BE2C (cell line): ENCODE measurements at regions not wholly inside any gene's neighbourhood (a gene's known extent, or its start where the extent isn't known, plus 50 kb on each side); places are given as distances from the start of the nearest gene placed in this dataset.

ENCODE experiments used
- DNase-seq: peaks from one replicate; pipeline ENCODE4 v3.0.0-alpha.2; 2020
- H3K27me3 ChIP-seq: fragments of 250-450 bp; sonication (Bioruptor Pico); 2 replicates; pipeline ENCODE4 v1.5.1; 2020; ENCODE audit warnings: mild to moderate bottlenecking
- H3K36me3 ChIP-seq: fragments of 250-450 bp; sonication (Bioruptor Pico); 2 replicates; pipeline ENCODE4 v1.5.1; 2020; ENCODE audit warnings: mild to moderate bottlenecking
- H3K4me1 ChIP-seq: fragments of 250-450 bp; sonication (Bioruptor Pico); 2 replicates; pipeline ENCODE4 v1.5.1; 2020
- H3K4me3 ChIP-seq: 2 replicates; pipeline ENCODE4 v1.5.1; 2011; ENCODE audit warnings: low read depth, low read length
- H3K9me3 ChIP-seq: fragments of 250-450 bp; sonication (Bioruptor Pico); 2 replicates; pipeline ENCODE4 v1.5.1; 2020
- CTCF ChIP-seq: IDR thresholded peaks from 2 replicates; pipeline ENCODE4 v1.5.1; 2012; ENCODE audit warnings: mild to moderate bottlenecking, low read depth, low read length

GRCh38 chr5:157990583-157991181 lies 131.7 kb upstream of the CLINT1 start:
- Histone ChIP-seq H3K9me3 (no peaks in the 10 kb centered on the region; the same call in none of the 2 replicates), H3K4me1 (no peaks in the 10 kb centered on the region), H3K36me3 (no peaks in the 10 kb centered on the region), H3K27me3 (no peaks in the 10 kb centered on the region), H3K4me3 (no peak overlapping the region)
- TF ChIP-seq CTCF: no peak
- no peak for DNase-seq

GRCh38 chr5:157989296-157989695 lies 130.4 kb upstream of the CLINT1 start:
- Histone ChIP-seq H3K4me1 (peaks cover 2% of the 10 kb centered on the region; the same call in 1 of the 2 replicates), H3K27me3 (no peaks in the 10 kb centered on the region)
- TF ChIP-seq CTCF: no peak

GRCh38 chr5:157987259-157987658 lies 128.3 kb upstream of the CLINT1 start:
- no peaks in the 10 kb centered on the region; the same call in none of the 2 replicates for H3K9me3 ChIP-seq
- no peaks in the 10 kb centered on the region for H3K36me3 ChIP-seq
- no peak for DNase-seq
- H3K4me1 ChIP-seq: peaks cover 9% of the 10 kb centered on the region
- TF ChIP-seq CTCF: no peak
- H3K4me3 ChIP-seq: no peak overlapping the region
- no peaks in the 10 kb centered on the region for H3K27me3 ChIP-seq

More at GRCh38 chr5:157989296-157989695, 130.4 kb upstream of the CLINT1 start:
- Histone ChIP-seq H3K36me3 (no peaks in the 10 kb centered on the region), H3K4me3 (no peak overlapping the region), H3K9me3 (no peaks in the 10 kb centered on the region; the same call in none of the 2 replicates)
- no peak for DNase-seq

GRCh38 chr5:157986431-157986990 lies 127.6 kb upstream of the CLINT1 start:
- TF ChIP-seq CTCF: no peak
- H3K4me3 ChIP-seq: no peak overlapping the region
- no peaks in the 10 kb centered on the region for H3K36me3 ChIP-seq
- no peaks in the 10 kb centered on the region; the same call in none of the 2 replicates for H3K9me3 ChIP-seq
- DNase-seq: no peak
- peaks cover 9% of the 10 kb centered on the region for H3K4me1 ChIP-seq
- no peaks in the 10 kb centered on the region for H3K27me3 ChIP-seq

GRCh38 chr5:157984611-157985010 lies 125.7 kb upstream of the CLINT1 start:
- Histone ChIP-seq H3K9me3 (no peaks in the 10 kb centered on the region; the same call in none of the 2 replicates), H3K4me1 (peaks cover 9% of the 10 kb centered on the region), H3K27me3 (no peaks in the 10 kb centered on the region), H3K36me3 (no peaks in the 10 kb centered on the region), H3K4me3 (no peak overlapping the region)
- no peak for DNase-seq
- TF ChIP-seq CTCF: no peak

- no peaks in the 10 kb centered on the region for H3K36me3 ChIP-seq
- no peak overlapping the region for H3K4me3 ChIP-seq
- no peaks in the 10 kb centered on the region for H3K27me3 ChIP-seq
- no peak for TF ChIP-seq CTCF
- H3K9me3 ChIP-seq: no peaks in the 10 kb centered on the region; the same call in none of the 2 replicates
- peaks cover 9% of the 10 kb centered on the region for H3K4me1 ChIP-seq
- no peak for DNase-seq
Observed at GRCh38 chr5:157983906-157984551, 125.1 kb upstream of the CLINT1 start.
